NCI-H510A treated with DMSO at 0.1 percent for 48 hours (cell line): ENCODE measurements at regions not wholly inside any gene's neighbourhood (a gene's known extent, or its start where the extent isn't known, plus 50 kb on each side); places are given as distances from the start of the nearest gene placed in this dataset.
A peak's percentile ranks its signal among the peaks of the same experiment; 100 is the strongest.

Source experiments
- DNase-seq: peaks from one replicate; lab custom pipeline; 2025; lab: John Stamatoyannopoulos, UW

DNA sequence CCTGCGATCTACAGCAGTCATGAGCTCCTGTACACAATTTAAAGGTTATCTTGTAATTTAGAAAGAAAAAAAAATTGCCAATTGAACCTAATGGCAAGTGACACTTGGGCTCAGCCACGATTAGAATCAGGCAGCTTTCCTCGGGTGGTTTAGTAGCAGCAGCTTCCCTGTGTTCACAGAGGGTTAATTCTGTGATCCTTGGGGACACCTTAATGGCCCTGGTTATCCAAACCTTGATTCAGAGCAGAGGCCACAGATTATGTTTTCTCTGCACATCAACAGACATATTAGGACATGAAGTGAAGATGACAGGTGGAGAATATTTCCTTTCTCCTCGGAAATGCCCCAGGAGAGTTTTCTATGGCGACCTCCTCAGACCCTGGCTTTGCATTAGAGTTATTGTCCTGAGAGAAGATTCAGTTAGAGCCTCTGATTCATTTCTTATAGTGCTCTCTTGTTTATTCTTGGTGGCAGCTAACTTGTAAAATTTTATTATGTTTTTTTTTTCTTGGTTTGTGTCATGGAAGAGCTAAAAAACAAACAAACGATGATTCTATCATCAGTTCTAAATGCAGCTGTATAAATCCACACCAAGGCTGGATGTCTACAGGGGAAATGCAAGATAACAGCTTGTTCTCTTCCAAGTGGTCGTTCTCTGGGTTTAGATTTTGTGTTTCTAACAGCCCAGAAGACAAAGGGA is 351.2 kb upstream of the DYNLRB2 start:
- DNase-seq, result no peak

DNA sequence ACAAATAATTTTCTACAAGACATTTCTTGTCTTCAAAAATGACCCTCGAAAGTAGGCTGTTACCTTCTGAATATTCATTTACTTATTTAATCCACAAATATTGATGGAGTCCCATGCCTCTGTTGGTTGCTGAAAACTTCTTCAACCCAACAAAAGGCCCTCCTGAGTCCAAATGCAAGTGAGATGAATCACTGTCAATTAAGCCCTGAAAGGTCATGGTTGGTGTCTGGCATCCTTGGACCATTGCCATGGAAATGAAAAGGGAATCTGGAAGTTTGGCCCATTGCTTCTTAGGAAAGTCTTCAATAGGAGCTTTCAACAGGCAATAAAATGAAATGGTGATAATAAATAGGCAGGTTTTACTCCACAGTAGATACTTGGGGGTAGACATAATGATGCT is 364.7 kb upstream of the DYNLRB2 start:
- no peak for DNase-seq

DNA sequence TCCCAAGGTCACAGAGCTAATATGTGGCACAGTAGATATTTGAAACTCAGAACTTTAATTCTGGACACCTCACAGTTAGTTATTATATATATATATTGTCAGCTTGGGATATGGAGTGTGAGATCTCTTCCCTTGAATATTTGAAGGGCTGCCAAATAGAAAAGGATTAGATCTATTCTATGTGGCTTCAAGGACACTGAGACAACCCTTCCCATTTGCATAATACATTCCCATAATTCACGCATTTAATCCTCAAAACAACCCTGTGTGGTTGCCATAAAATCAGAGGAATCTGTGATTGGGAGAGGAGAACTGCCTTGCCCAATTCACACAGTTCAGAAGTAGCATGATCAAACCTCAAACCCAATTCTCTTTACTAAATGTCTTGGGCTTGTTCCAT is 365.8 kb upstream of the DYNLRB2 start:
- DNase-seq, result no peak

DNA sequence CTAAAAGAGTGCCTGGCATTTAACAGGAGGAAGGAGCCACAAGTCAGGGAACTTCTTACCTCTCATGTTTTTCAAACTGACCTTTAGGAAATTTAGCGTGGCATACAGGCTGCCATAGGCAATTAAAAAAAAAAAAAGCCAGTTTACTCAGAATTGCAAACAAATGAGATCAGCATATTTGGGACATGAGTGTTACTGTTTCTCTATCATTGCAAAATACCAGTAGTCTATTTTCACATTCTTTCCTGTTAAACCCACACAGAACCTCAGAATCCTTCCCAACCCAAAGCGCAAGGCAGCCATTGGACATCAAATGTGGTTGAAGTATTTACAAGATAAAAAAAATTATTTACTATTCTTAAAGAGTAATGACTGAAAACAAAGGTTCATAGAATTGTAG is 366.4 kb upstream of the DYNLRB2 start:
- no peak for DNase-seq

DNA sequence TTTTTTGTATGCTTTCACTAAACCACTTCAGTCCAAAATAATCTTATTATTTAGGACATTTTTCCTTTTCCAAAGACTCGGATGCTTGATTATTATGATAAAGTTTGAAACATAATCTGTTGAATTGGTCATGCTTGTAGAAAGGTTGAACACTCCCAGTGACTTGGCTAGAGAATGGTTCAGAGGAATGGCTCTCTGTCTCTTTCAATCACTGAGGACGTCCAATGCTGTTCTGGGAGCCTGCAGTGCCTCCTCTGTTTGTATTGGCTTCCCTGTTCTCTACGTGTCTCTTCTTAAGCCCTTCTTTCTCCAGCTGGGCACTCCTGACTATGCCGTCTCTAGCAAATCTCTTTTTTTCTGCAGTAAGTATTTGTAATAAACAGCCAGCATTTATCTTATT is 369.0 kb upstream of the DYNLRB2 start:
- DNase-seq, result no peak

DNA sequence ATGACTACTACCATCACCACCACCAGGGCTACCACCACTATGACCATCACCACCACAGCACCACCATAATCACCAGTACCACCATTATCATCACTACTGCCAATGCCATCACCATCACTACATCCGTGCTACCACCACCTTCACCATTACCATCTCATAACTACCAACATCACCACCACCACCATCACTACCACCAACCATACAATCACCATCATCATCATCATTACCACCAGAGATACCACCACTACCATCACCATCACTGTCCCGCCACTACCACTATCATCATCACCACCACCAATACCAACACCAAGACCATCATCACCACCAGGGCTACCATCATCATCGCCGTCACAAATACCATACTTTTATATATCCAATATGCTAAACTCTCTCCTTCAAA is 369.6 kb upstream of the DYNLRB2 start:
- no peak for DNase-seq

DNA sequence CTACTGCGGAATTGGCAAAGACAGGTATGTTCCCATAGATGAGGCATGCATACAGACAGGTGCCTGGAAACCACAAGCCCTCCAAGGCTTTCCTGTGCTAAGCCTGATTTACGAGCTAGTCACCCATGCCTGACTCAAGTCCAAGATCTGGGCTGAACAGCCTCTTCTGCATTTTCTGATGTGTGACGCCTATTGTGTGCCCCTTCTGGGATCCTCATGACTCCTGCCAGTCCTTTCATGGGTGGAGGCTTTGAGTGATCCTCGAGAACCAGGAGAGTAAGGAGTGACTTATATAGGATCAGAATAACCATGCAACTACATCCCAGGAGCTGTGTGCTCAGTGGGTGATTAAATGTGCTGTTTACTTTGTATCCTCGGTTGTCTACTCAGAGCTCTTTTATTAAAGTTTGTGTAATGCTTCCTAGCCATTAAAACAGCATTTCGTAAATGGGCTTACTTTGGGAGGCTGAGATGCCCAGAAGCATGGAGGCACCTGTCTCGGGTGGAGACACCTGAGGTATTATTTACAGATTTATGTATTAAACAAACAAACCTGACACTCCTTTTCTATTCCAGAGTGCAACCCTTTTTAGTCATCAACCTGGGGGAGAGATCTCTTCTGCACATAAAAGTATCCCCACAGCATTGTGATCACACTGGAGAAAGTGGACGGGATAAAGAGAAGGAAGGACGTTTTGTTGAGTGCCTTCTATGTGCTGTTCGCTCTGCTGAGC is 373.0 kb upstream of the DYNLRB2 start:
- peak; percentile 99 for DNase-seq

DNA sequence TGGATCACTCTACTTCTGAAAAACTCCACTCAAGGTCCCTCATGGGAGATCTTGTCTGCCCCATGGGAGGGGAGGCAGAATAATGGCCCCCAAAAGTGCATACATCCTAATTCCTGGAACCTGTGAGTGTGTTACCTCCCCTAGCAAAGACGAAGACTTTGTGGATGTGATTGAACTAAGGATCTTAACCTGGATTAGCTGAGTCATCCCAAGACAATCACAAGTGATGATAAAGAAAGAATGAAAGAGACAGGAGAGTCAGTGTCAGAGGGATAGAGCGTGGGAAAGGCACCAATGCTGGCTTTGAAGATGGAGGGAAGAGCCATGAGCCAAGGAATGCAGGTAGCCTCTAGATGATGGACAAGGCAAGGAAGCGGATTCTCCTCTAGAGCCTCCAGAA is 374.7 kb upstream of the DYNLRB2 start:
- no peak for DNase-seq

DNA sequence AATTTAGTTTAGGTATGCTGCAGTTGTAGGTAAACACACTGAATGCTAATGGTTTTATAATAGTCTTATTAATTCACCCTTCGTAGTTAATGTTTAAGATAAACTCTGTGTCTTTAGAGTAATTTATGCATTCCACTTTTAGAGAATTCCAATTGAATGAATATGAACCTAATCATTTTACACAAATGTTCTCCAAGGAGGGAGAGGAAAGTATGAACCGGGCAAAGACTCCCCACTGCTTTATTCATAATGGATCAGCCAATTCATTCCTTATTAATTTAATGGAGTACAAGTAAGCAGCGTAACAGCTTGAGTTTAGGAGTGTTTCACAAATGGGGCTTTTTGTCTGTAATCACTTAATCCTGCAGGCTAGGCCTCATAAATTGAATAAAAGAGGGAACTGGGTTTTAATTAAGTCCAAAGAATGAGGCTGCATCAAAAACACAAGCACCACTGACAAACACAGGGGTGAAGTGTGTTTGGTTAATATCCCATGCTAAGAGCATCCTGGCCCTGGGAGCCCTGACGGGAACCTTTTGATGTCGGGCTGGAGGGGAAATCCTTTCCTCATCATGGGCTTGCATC is 375.7 kb upstream of the DYNLRB2 start:
- DNase-seq, result no peak

DNA sequence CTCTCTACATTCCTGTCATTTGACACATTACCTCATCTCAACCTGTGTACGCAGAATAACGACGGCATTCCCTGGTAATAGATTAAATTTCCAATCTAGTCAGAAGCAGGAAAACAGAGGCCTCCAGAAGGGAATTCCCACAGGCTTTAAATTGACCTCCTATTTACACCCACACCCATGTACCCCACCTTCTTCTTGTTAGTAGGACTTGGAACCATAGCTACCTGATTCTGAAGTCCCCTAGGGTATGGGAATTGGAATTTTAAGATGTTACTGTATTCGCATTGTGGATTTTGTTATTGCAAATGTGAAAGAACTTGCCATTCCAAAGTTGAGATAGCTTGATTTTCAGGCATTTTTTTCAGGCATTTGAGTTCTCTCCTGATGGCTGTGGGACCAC is 377.5 kb upstream of the DYNLRB2 start:
- peak; percentile 21 for DNase-seq

DNA sequence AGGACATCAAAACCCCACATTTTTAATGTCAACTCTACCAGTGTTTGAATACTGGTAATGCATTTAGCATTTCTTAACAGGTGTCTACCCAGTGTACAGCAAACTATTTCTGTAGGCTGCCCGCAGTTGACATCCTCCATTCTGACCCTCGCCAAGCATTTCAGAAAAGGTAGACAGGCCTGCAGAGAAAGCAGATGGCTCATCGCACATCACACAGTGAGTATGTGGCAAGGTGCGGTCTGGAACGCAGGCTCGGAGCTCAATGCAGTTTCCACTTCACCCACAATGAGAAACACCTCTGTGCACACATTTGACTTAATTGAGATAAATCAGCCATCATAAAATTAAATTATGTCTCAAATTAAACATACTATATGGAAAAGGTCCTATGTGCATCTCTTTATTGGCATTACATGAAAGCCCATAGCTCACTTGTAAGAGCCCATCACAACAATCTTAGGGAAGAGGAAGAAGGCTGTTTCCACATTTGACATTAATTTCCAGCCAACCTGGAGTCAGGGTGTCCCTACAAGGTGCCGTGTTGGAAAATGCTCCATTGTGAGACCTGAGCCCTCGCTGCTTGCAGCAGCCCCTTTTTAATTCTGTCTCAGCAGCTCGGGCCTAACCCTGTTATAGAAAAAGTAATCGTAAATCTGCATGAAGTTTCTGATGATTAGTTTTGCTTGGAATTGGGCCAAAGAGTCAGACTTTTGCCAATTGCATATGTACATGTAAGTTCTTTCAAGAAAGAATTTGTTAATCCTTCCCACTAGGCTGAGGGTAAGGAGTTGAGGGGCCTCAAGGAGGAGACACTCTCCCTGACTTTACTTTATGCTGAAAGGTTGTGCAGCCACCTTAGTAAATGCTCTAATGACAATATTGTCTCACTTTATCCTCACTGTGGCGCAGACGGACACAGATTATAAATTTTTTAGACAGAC is 378.7 kb upstream of the DYNLRB2 start:
- no peak for DNase-seq

DNA sequence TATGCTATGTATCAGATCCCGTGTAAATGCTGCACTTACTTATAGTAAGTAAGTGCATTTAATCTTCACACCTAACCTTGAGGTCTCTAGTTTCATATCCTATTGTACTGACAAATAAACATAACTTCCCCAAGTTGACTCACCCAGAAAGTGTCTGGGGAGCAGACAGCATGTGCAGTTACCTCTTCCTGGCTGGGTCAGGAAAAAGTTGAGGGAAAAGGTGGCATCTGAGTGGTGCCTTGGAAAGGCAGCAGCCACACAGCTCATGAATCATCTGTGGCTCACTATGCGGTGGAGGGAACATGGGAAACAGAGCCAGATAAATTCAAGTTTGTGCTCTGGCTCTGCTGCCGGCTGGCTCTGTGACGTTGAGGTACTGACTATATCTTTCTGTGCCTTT is 382.0 kb upstream of the DYNLRB2 start:
- DNase-seq, result no peak

DNA sequence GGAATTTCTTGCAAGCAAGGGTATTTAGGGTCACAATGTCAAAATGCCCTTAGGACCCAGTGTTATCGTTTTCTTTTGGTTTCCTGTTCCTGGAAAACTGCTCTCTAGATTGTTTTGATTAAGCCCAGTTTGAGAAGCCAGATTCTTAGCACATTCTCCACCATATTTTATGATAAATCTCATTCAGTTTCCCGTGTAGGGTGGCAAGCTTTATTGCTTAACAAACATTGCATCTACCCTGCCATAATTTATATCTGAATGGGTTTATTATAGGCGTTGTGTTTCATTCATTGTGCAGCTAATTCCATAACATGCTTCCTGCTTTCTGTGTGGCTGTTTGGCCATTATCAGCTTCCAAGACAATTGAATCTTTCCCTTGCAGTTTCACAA is 389.1 kb upstream of the DYNLRB2 start:
- no peak for DNase-seq

DNA sequence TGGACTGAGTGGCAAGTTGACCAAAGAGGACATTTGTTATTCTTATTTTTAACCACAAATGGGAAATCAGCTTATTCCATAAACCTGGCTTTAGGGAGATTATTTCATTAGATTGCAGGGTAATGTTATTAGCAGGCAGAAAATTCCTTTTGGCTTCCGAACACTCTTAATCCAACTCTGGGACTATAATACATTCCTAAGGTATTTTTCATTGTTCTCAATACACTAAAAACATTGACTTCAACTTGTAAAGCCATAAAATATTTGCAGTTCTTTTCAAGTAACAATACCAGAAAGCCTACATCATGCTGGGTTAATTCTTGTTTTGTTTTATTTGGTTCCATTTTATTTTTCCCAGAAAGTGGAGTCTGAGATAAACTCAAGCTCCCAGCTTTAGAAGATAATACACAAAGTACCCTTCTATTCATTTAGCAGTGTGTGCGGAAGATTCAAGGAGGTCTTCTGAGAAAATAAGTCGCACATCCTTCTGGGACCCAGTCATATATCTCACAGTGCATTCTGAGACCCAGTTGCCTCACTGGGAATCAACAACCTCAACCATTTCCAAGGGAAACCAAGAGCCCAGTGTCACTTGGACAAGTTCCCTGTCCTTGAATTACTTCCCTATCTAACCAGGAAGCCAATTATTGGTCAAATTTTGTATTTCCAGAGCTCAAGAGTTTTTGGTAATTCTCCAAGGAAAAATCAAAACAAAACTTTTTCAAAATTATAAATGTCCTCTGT is 389.6 kb upstream of the DYNLRB2 start:
- no peak for DNase-seq

DNA sequence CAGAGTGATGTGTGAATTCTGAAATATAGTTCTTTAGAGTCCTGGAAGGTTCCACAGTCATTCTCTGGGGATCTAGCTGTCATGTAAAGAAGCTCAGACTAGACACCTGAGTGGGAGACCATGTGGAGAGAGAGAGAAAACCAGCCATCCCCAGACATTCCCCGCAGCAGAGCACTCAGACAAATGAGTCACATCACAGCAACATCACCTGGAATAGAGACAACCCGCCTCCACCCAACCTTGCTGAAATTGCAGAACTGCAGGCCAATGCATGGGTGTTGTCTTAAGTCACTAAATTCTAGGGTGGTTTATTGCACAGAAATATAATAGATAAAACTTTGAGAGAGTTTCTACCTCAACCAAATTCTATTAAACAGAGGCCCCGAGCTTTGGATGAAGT is 392.0 kb upstream of the DYNLRB2 start:
- DNase-seq, result no peak

DNA sequence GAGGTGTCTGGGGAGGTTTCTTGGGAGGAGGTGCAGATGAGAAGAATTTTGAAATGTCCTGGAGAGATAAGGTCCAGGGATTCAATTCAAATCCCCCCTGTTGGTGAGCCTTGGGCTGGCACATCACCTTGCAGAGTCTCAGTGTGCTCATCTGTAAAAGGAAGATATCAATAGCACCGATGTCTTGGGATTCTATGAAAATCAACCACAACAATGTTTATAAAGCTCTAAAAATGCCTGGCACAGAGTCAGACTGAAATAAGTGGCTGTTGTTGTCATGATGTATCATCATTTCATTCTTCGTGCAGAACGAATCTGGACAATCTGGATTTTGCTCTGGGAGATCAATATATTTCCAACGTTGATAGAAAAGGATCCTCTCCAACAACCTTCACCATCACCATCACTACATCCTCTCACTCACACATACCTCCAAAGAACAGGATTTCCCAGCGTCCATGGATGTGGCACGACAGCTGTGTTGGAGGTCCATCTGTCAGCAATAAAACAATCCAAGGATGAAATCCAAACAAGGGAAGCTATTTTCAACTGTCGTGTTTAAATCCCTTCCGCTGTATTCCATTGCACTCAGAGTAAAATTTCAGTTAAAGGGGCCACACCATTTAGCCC is 393.7 kb upstream of the DYNLRB2 start:
- DNase-seq, result peak; percentile 18

DNA sequence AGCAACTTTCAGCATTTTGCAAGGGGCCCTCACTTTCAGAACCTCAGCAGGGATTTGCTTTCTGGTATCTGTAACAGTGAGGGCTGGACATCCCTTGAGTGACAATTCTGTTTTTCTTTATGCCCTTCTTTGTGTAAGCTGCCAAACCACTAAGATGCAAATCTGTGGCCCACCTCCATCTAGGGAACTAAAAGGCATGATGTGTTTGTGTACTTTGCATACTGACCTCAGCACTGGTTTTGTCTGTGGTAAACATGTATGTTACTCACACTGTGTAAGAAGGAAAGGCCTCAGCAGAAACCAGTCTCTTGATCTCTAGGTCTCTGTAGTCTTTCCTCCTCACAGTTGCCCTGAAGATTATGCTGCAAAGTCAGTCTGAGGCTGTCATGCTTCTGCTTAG is 396.6 kb upstream of the DYNLRB2 start:
- DNase-seq, result no peak

DNA sequence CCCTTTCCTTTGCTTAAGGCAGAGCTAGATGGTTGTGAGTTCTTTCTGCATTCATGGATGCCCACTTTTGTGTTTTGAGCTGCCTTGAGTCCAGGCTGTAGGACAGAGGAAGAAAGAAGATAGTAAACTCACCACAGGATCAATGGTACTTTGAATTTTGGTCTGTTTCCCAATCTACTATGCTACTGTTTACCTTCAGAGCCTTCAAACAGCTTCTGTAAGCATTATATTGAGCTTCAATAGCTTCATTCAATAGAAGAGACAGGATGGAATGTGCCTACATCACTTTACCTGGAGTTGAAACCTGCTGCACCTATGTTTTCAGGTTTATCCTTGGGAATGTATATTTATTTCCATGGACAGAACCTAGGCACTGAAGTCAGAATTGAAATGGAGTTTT is 397.9 kb upstream of the DYNLRB2 start:
- DNase-seq, result no peak

DNA sequence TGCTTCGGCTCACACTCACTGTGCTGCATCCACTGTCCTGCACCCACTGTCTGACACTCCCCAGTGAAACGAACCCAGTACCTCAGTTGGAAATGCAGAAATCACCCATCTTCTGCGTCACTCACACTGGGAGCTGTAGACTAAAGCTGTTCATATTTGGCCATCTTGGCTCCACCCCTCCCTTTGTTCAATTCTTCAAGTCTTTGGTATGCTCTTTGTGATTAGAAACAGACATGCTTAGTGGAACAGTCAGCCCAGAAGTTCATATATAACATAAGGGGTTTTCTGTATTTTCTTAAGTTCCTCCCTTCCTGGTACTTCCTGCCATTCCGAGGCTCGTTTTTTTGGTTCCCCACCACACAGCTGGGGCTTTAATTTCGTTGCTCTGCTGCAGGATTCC is 398.5 kb upstream of the DYNLRB2 start:
- no peak for DNase-seq

DNA sequence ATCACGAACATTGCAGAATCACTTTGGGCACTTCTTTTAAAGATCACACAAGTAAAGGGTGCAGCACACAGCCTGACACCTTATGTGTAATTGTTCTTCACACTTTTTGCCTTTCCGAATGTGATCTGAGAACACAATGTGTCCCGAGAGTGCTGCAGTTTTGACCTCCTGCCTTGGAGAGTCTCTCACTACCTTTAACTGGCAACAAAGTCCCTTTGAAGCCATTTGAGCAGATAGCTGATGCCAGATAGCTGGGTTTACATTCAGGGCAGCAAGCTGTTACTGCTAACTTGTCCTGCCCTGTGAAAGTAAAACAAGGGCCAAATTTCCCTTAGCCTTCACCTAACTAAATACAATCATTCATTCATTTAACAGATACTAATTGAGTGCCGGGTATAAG is 411.0 kb upstream of the DYNLRB2 start:
- no peak for DNase-seq

DNA sequence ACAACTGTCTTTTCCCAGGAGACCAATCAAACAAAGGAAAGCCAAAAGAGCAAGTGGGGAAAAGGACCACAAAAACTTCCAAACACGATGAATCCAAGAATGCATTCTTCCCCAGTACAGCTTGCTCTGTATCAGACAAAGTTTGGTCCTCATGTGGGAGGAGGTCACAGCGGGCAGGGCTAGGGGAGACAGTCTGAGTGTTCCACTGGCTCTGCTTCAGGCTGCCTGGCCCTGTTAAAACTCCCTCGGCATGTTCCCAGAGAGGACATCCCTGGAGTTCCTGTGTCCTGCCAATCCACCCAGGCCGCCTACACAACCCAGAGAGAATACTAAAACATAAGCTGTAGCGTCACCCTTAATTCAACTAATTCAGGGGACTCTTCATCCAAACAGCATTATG is 415.1 kb upstream of the DYNLRB2 start:
- DNase-seq, result no peak
